Colonic mucosa (tissue), 4 donors: ENCODE measurements at regions not wholly inside any gene's neighbourhood (a gene's known extent, or its start where the extent isn't known, plus 50 kb on each side); places are given as distances from the start of the nearest gene placed in this dataset.

Experiments used
- DNase-seq: peaks from one replicate; pipeline ENCODE4 v3.0.0-alpha.2; 2020
- H3K27ac ChIP-seq: fragments of 200-600 bp; one replicate; pipeline ENCODE4 v1.8.0; 2021
- H3K27me3 ChIP-seq: fragments of 200-600 bp; one replicate; pipeline ENCODE4 v1.8.0; 2021
- H3K36me3 ChIP-seq: fragments of 200-600 bp; one replicate; pipeline ENCODE4 v1.8.0; 2021
- H3K4me1 ChIP-seq: fragments of 200-600 bp; one replicate; pipeline ENCODE4 v1.8.0; 2021; ENCODE audit warnings: mild to moderate bottlenecking
- H3K4me3 ChIP-seq: fragments of 200-600 bp; one replicate; pipeline ENCODE4 v1.8.0; 2021
- H3K9ac ChIP-seq, 2 donors: one replicate each; pipeline ENCODE4 v1.7.0; 2013; ENCODE audit warnings: control low read depth in 2 of 2, low read depth in 2 of 2, low read length in 2 of 2
- H3K9me3 ChIP-seq: fragments of 200-600 bp; one replicate; pipeline ENCODE4 v1.8.0; 2021
- CTCF ChIP-seq: fragments of 200-600 bp; IDR thresholded peaks from one replicate; pipeline ENCODE4 v1.8.0; 2022; ENCODE audit warnings: antibody characterized with exemption, mild to moderate bottlenecking
- intact Hi-C: fragments of 100-400 bp; cut with DNase I; formaldehyde crosslinking; loops from one replicate; pipeline ENCODE4 v1.14.1; 2022
- donor health status: healthy.
- donor health status: DM: no; HTN: no; CAD: no.
- donor health status: DM: no; HTN: no; CAD: no.

GRCh38 chr4:123052007-123052406 lies 129.6 kb upstream of the NUDT6 start:
- DNase-seq = no peak
- Histone ChIP-seq H3K4me1 (no peaks in the 10 kb centered on the region), H3K27me3 (no peaks in the 10 kb centered on the region), H3K36me3 (no peaks in the 10 kb centered on the region), H3K27ac (no peak overlapping the region), H3K9me3 (no peaks in the 10 kb centered on the region), H3K4me3 (no peak overlapping the region), H3K9ac (no peak overlapping the region)
- intact Hi-C loops = no loop called here
- no peak for TF ChIP-seq CTCF

GRCh38 chr4:123055943-123056342 lies 133.5 kb upstream of the NUDT6 start:
- Histone ChIP-seq H3K4me1 (no peaks in the 10 kb centered on the region), H3K4me3 (no peak overlapping the region), H3K36me3 (no peaks in the 10 kb centered on the region), H3K9ac (no peak overlapping the region), H3K27me3 (no peaks in the 10 kb centered on the region), H3K9me3 (no peaks in the 10 kb centered on the region), H3K27ac (no peak overlapping the region)
- intact Hi-C loops = no loop called here
- no peak for DNase-seq
- TF ChIP-seq CTCF = no peak

- no peak for TF ChIP-seq CTCF
- intact Hi-C loops = no loop called here
- no peak for DNase-seq
- no peaks in the 10 kb centered on the region for H3K4me1 ChIP-seq
- no peak overlapping the region for H3K9ac ChIP-seq
- no peaks in the 10 kb centered on the region for H3K9me3 ChIP-seq
- H3K27ac ChIP-seq = no peak overlapping the region
- H3K4me3 ChIP-seq = no peak overlapping the region
- H3K27me3 ChIP-seq = no peaks in the 10 kb centered on the region
- no peaks in the 10 kb centered on the region for H3K36me3 ChIP-seq
These were observed 137.8 kb upstream of the NUDT6 start for GRCh38 chr4:123060039-123060770.

- Histone ChIP-seq H3K4me3 (no peak overlapping the region), H3K27ac (no peak overlapping the region), H3K4me1 (no peaks in the 10 kb centered on the region), H3K9ac (no peak overlapping the region), H3K36me3 (no peaks in the 10 kb centered on the region), H3K9me3 (no peaks in the 10 kb centered on the region), H3K27me3 (no peaks in the 10 kb centered on the region)
- TF ChIP-seq CTCF = no peak
- intact Hi-C loops = no loop called here
- DNase-seq = no peak
These were observed 142.0 kb upstream of the NUDT6 start for GRCh38 chr4:123064390-123064789.

GRCh38 chr4:123068081-123068480 lies 145.7 kb upstream of the NUDT6 start:
- Histone ChIP-seq H3K27me3 (no peaks in the 10 kb centered on the region), H3K36me3 (no peaks in the 10 kb centered on the region), H3K9me3 (no peaks in the 10 kb centered on the region), H3K4me1 (no peaks in the 10 kb centered on the region), H3K9ac (no peak overlapping the region), H3K4me3 (no peak overlapping the region), H3K27ac (no peak overlapping the region)
- TF ChIP-seq CTCF = no peak
- intact Hi-C loops = no loop called here
- no peak for DNase-seq
